B cell (primary cell): ENCODE measurements at regions not wholly inside any gene's neighbourhood (a gene's known extent, or its start where the extent isn't known, plus 50 kb on each side); places are given as distances from the start of the nearest gene placed in this dataset.

Source experiments
- ATAC-seq: fragments of 200-7000 bp; cut with Tn5 transposase; one replicate; pipeline ENCODE4 v1.10.0; 2021; ENCODE audit warnings: low read depth, mild to moderate bottlenecking, moderate number of reproducible peaks, moderate library complexity
- CTCF ChIA-PET: fragments of 350-600 bp; sonication (Branson Sonifier 250); formaldehyde crosslinking; loops from one replicate; lab custom pipeline; 2021; ENCODE audit warnings: antibody characterized with exemption, inconsistent platforms; lab: Charles Lee
- POLR2A ChIA-PET: fragments of 350-600 bp; sonication (Branson Sonifier 250); formaldehyde crosslinking; loops from one replicate; lab custom pipeline; 2021; ENCODE audit warnings: antibody characterized with exemption; lab: Charles Lee
- DNase-seq: peaks from one replicate; pipeline ENCODE4 v3.0.0; 2013
- H2AFZ ChIP-seq: 2 replicates; pipeline ENCODE4 v1.6.1; 2012; ENCODE audit warnings: mild to moderate bottlenecking, low read depth, low read length; ENCODE audit not compliant: insufficient read depth, poor library complexity, severe bottlenecking
- H3K27ac ChIP-seq, 2 donors: 1 replicate in 1 of 2; 2 replicates in 1 of 2; pipeline ENCODE4 v1.5.1; 2012 to 2013; ENCODE audit warnings: low read length in 2 of 2, mild to moderate bottlenecking in 2 of 2, moderate library complexity in 1 of 2
- H3K27me3 ChIP-seq, 4 experiments: fragments of 200-600 bp in 1 of 4; sonication (generic) in 1 of 4; replicated peaks in 1 of 4; 1 replicate in 2 of 4; 2 replicates in 2 of 4; pipeline versions ENCODE4 v1.6.1 to v1.7.0; 2013 to 2016; ENCODE audit warnings: low read length in 3 of 4, mild to moderate bottlenecking in 2 of 4, mixed read lengths in 1 of 4, moderate library complexity in 1 of 4; ENCODE audit not compliant: insufficient read depth in 4 of 4, control insufficient read depth in 3 of 4; ENCODE audit errors: control extremely low read depth in 1 of 4
- H3K36me3 ChIP-seq, 2 experiments: replicated peaks in 1 of 2; 1 replicate in 1 of 2; 2 replicates in 1 of 2; pipeline versions ENCODE4 v1.6.1 to v1.7.1; 2013; ENCODE audit warnings: low read length in 1 of 2; ENCODE audit not compliant: insufficient read depth in 2 of 2, control insufficient read depth in 1 of 2; ENCODE audit errors: control extremely low read depth in 1 of 2, extremely low read depth in 1 of 2
- H3K4me1 ChIP-seq, 2 donors: fragments of 200-600 bp in 1 of 2; sonication (generic) in 1 of 2; 1 replicate in 1 of 2; 2 replicates in 1 of 2; pipeline versions ENCODE4 v1.5.1 to v1.6.1; 2013 to 2017; ENCODE audit warnings: low read length in 2 of 2; ENCODE audit not compliant: control insufficient read depth in 2 of 2, insufficient read depth in 2 of 2
- H3K4me2 ChIP-seq: replicated peaks from 2 replicates; pipeline ENCODE3; 2012; ENCODE audit warnings: mild to moderate bottlenecking, low read depth, low read length; ENCODE audit not compliant: poor library complexity, severe bottlenecking
- H3K4me3 ChIP-seq, 5 experiments: fragments of 200-600 bp in 1 of 5; sonication (generic) in 1 of 5; 1 replicate in 3 of 5; 2 replicates in 2 of 5; pipeline versions ENCODE4 v1.5.1 to v1.7.0; 2011 to 2016; ENCODE audit warnings: low read length in 4 of 5, mild to moderate bottlenecking in 4 of 5, low read depth in 2 of 5, control low read depth in 1 of 5, moderate library complexity in 1 of 5; ENCODE audit not compliant: insufficient read depth in 1 of 5; ENCODE audit errors: control extremely low read depth in 1 of 5, extremely low read depth in 1 of 5
- H3K79me2 ChIP-seq: fragments of 200-600 bp; sonication (generic); one replicate; pipeline ENCODE4 v1.6.0; 2016; ENCODE audit warnings: low read length; ENCODE audit not compliant: control insufficient read depth, insufficient read depth
- H3K9ac ChIP-seq: fragments of 200-600 bp; sonication (generic); 2 replicates; pipeline ENCODE4 v1.6.1; 2017; ENCODE audit warnings: mild to moderate bottlenecking, low read length, moderate library complexity
- H3K9me3 ChIP-seq, 3 donors: one replicate each; pipeline versions ENCODE4 v1.6.1 to v1.7.1; 2013; ENCODE audit warnings: low read length in 2 of 3; ENCODE audit not compliant: control insufficient read depth in 2 of 3, insufficient read depth in 1 of 3; ENCODE audit errors: control extremely low read depth in 1 of 3
- H4K20me1 ChIP-seq: 2 replicates; pipeline ENCODE4 v1.6.0; 2012; ENCODE audit warnings: mild to moderate bottlenecking, low read length; ENCODE audit not compliant: insufficient read depth, control insufficient read depth, poor library complexity, severe bottlenecking
- H3K27ac Mint-ChIP-seq: one replicate; pipeline ENCODE4 v1.8.0; 2021; ENCODE audit warnings: mixed read lengths
- H3K27me3 Mint-ChIP-seq: one replicate; pipeline ENCODE4 v1.8.0; 2021; ENCODE audit warnings: mixed read lengths
- H3K4me1 Mint-ChIP-seq: one replicate; pipeline ENCODE4 v1.8.0; 2021; ENCODE audit warnings: mixed read lengths
- H3K4me3 Mint-ChIP-seq: one replicate; pipeline ENCODE4 v1.8.0; 2021; ENCODE audit warnings: mixed read lengths
- H3K9me3 Mint-ChIP-seq: one replicate; pipeline ENCODE4 v1.8.0; 2022; ENCODE audit warnings: mixed read lengths; ENCODE audit not compliant: insufficient read depth
- CTCF ChIP-seq: fragments of 200-600 bp; IDR thresholded peaks from one replicate; pipeline ENCODE4 v1.8.0; 2022; ENCODE audit warnings: antibody characterized with exemption, mild to moderate bottlenecking
- EZH2 ChIP-seq: IDR thresholded peaks from 2 replicates; pipeline ENCODE4 v1.6.1; 2012; ENCODE audit warnings: borderline replicate concordance, low read depth, mild to moderate bottlenecking, moderate library complexity, low read length; ENCODE audit not compliant: insufficient read depth, poor library complexity, severe bottlenecking
- WGBS: methylation state at CpG from one replicate; pipeline ENCODE4 v1.1.5; 2013; ENCODE audit warnings: missing lambda C conversion rate; ENCODE audit not compliant: insufficient coverage; 5-methylcytosine and 5-hydroxymethylcytosine counted together
- intact Hi-C: fragments of 100-400 bp; cut with micrococcal nuclease; formaldehyde crosslinking; loops from one replicate; pipeline ENCODE4 v1.10.0; 2022

- no CpG with 5 or more reads among the region's 1 CpG for WGBS
- H3K9me3 ChIP-seq: peaks cover 0 to 3% (median 0%) of the 10 kb centered on the region in 3 donors
- no peaks in the 10 kb centered on the region for H3K79me2 ChIP-seq
- ATAC-seq: no peak
- intact Hi-C loops: no loop called here
- H3K4me2 ChIP-seq: no peak overlapping the region
- H3K4me3 ChIP-seq: no peak overlapping the region
- no peak overlapping the region for H3K9ac ChIP-seq
- no peaks in the 10 kb centered on the region for H3K27me3 ChIP-seq
- ChIA-PET POLR2A (no interaction called here), CTCF (no interaction called here)
- DNase-seq: no peak
- no peaks in the 10 kb centered on the region for H3K36me3 ChIP-seq
- no peak overlapping the region for H3K27ac ChIP-seq
- no peak overlapping the region for H2AFZ ChIP-seq
- Mint-ChIP-seq H3K27me3 (no peaks in the 10 kb centered on the region), H3K9me3 (peaks cover 12% of the 10 kb centered on the region), H3K4me3 (no peak overlapping the region), H3K4me1 (no peaks in the 10 kb centered on the region), H3K27ac (no peak overlapping the region)
- H3K4me1 ChIP-seq: no peaks in the 10 kb centered on the region
- H4K20me1 ChIP-seq: no peaks in the 10 kb centered on the region
- TF ChIP-seq EZH2: no peak
- TF ChIP-seq CTCF: no peak
Observed at GRCh38 chr2:57097855-57098254, 914.1 kb downstream of the CCDC85A start.

- Histone ChIP-seq H3K27me3 (no peaks in the 10 kb centered on the region), H3K36me3 (no peaks in the 10 kb centered on the region), H2AFZ (no peak overlapping the region), H4K20me1 (no peaks in the 10 kb centered on the region), H3K9ac (no peak overlapping the region), H3K4me2 (no peak overlapping the region), H3K79me2 (no peaks in the 10 kb centered on the region), H3K4me1 (no peaks in the 10 kb centered on the region), H3K27ac (no peak overlapping the region), H3K9me3 (no peaks in the 10 kb centered on the region), H3K4me3 (no peak overlapping the region)
- H3K27ac Mint-ChIP-seq: no peak overlapping the region
- no peaks in the 10 kb centered on the region for H3K4me1 Mint-ChIP-seq
- no peaks in the 10 kb centered on the region for H3K27me3 Mint-ChIP-seq
- peaks cover 12% of the 10 kb centered on the region for H3K9me3 Mint-ChIP-seq
- intact Hi-C loops: no loop called here
- no peak for DNase-seq
- H3K4me3 Mint-ChIP-seq: no peak overlapping the region
- TF ChIP-seq CTCF (no peak), EZH2 (no peak)
- ChIA-PET POLR2A (no interaction called here), CTCF (no interaction called here)
- ATAC-seq: no peak
Observed at GRCh38 chr2:57100436-57100835, 916.6 kb downstream of the CCDC85A start.
